ENCODE measurements at regions not wholly inside any gene's neighbourhood (a gene's known extent, or its start where the extent isn't known, plus 50 kb on each side); places are given as distances from the start of the nearest gene placed in this dataset.

DNA sequence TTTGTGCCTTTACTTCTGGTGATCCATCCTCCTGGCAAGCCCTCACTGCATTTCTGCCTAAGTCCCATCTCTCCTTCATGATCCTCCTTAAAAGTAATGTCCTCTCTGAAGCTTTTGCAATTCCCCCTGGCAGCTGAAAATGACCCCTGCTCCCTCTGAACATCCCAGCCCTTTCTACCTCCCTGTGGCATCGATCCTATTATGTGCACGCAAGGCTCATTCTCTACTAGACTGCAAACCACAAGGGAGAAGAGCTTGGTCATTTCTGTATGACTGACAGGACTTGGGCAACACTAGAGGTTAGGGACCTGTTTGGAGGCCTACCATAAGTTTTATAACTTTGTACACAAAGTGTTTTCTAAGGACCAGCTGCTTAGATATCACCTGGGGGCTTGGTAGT lies 50.8 kb upstream of the RAP2C start:
- no peaks in the 10 kb centered on the region for H3K27me3 ChIP-seq (ENCODE audit: insufficient read depth, poor library complexity, severe bottlenecking)
- DNase-seq (ENCODE audit: low read depth in 1 of 2, low spot score in 1 of 2): no peak
- TF ChIP-seq CTCF (IDR thresholded peaks at IDR 0.05; ENCODE audit: insufficient read depth, low read length): no peak
- no peak for TF ChIP-seq SPI1 (IDR thresholded peaks at IDR 0.05; ENCODE audit: borderline replicate concordance, low read depth)
- TF ChIP-seq POLR2AphosphoS5 (IDR thresholded peaks at IDR 0.05; ENCODE audit: low read depth): no peak
- no peak for TF ChIP-seq GABPA (IDR thresholded peaks at IDR 0.05; ENCODE audit: low read depth)
- TF ChIP-seq REST (IDR thresholded peaks at IDR 0.05; ENCODE audit: insufficient replicate concordance, low read depth): no peak
- H3K27ac ChIP-seq (replicated peaks): no peak overlapping the region
- no peak overlapping the region for H3K4me3 ChIP-seq (replicated peaks; ENCODE audit: insufficient read depth, low read length)
